ENCODE measurements at regions not wholly inside any gene's neighbourhood (a gene's known extent, or its start where the extent isn't known, plus 50 kb on each side); places are given as distances from the start of the nearest gene placed in this dataset.

GRCh38 chr14:106395456-106396050 is 869.2 kb downstream of the TMEM121 start:
- no peak for TF ChIP-seq POLR2A (IDR thresholded peaks at IDR 0.05)
- TF ChIP-seq CTCF (IDR thresholded peaks at IDR 0.05) = no peak

Data from heart left ventricle (tissue), 13 donors.